ENCODE measurements at regions not wholly inside any gene's neighbourhood (a gene's known extent, or its start where the extent isn't known, plus 50 kb on each side); places are given as distances from the start of the nearest gene placed in this dataset.

DNA sequence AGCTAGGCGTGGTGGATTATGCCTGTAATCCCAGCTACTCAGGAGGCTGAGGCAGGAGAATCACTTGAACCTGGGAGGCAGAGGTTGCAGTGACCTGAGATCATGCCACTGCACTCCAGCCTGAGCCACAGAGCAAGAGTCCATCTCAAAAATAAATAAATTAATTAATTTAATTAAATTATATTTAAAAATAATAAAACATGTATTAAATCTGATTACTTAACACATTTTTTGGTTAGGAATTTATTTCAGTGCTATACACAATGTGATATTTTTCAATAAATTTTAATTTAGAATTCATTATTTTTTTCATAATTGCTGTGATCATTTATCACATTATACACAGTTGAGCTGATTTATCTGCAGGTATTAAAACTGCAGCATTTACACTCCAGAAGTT is 1101.5 kb upstream of the MIR17HG start:
- H3K9me3 Mint-ChIP-seq (ENCODE audit: unreplicated experiment): no peaks in the 10 kb centered on the region
- DNase-seq (ENCODE audit: low spot score): no peak
- H3K27me3 Mint-ChIP-seq (ENCODE audit: unreplicated experiment): peaks cover 2% of the 10 kb centered on the region
- H3K4me3 Mint-ChIP-seq (ENCODE audit: unreplicated experiment): no peak overlapping the region
- H3K36me3 Mint-ChIP-seq (ENCODE audit: low read depth, unreplicated experiment): no peaks in the 10 kb centered on the region
- no peak overlapping the region for H3K27ac Mint-ChIP-seq (ENCODE audit: unreplicated experiment)
- TF ChIP-seq CTCF (IDR thresholded peaks at IDR 0.05; ENCODE audit: unreplicated experiment): no peak
- no peaks in the 10 kb centered on the region for H3K4me1 Mint-ChIP-seq (ENCODE audit: unreplicated experiment)

DNA sequence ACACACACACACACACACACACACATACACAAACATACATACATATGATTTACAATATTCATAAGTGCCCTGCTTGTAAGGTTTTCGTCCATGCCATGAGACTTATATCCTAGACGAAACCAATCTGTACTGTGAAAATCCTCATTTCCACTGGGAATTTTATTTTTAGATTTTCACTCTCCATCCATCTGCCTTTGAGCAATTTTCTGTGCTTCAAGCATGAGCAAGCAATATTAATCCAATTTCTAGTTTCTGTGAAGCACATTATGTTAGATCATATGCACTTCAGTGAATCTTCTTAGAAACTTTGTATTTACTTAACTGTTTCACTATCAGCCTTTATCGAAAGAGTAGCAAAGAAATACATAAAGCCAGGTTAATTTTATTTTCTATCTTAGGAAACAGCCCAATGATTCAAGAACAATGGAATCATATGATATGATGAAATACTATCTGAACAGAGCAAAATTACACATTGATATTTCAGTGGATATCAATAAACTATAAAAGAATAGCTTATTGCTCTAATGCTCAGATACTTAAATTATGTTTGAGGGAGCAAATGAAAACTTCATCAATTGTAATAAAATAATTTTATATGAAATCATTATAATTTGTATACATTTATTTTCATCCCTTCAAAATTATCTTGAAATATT is 1100.7 kb upstream of the MIR17HG start:
- Mint-ChIP-seq H3K4me1 (ENCODE audit: unreplicated experiment) (no peaks in the 10 kb centered on the region), H3K9me3 (ENCODE audit: unreplicated experiment) (no peaks in the 10 kb centered on the region), H3K36me3 (ENCODE audit: low read depth, unreplicated experiment) (no peaks in the 10 kb centered on the region), H3K27me3 (ENCODE audit: unreplicated experiment) (peaks cover 2% of the 10 kb centered on the region), H3K4me3 (ENCODE audit: unreplicated experiment) (no peak overlapping the region), H3K27ac (ENCODE audit: unreplicated experiment) (no peak overlapping the region)
- no peak for TF ChIP-seq CTCF (IDR thresholded peaks at IDR 0.05; ENCODE audit: unreplicated experiment)
- DNase-seq (ENCODE audit: low spot score): no peak

- Mint-ChIP-seq H3K36me3 (ENCODE audit: low read depth, unreplicated experiment) (no peaks in the 10 kb centered on the region), H3K4me1 (ENCODE audit: unreplicated experiment) (no peaks in the 10 kb centered on the region), H3K27ac (ENCODE audit: unreplicated experiment) (no peak overlapping the region), H3K27me3 (ENCODE audit: unreplicated experiment) (peaks cover 2% of the 10 kb centered on the region), H3K4me3 (ENCODE audit: unreplicated experiment) (no peak overlapping the region), H3K9me3 (ENCODE audit: unreplicated experiment) (no peaks in the 10 kb centered on the region)
- no peak for TF ChIP-seq CTCF (IDR thresholded peaks at IDR 0.05; ENCODE audit: unreplicated experiment)
- no peak for DNase-seq (ENCODE audit: low spot score)
Measured at GRCh38 chr13:90253806-90254205, 1093.7 kb upstream of the MIR17HG start.

GRCh38 chr13:90254437-90254836 is 1093.0 kb upstream of the MIR17HG start:
- no peaks in the 10 kb centered on the region for H3K36me3 Mint-ChIP-seq (ENCODE audit: low read depth, unreplicated experiment)

More at GRCh38 chr13:90254437-90254836, 1093.0 kb upstream of the MIR17HG start:
- H3K27ac Mint-ChIP-seq (ENCODE audit: unreplicated experiment): no peak overlapping the region
- no peak overlapping the region for H3K4me3 Mint-ChIP-seq (ENCODE audit: unreplicated experiment)
- H3K4me1 Mint-ChIP-seq (ENCODE audit: unreplicated experiment): no peaks in the 10 kb centered on the region
- TF ChIP-seq CTCF (IDR thresholded peaks at IDR 0.05; ENCODE audit: unreplicated experiment): no peak
- no peaks in the 10 kb centered on the region for H3K9me3 Mint-ChIP-seq (ENCODE audit: unreplicated experiment)
- H3K27me3 Mint-ChIP-seq (ENCODE audit: unreplicated experiment): peaks cover 1% of the 10 kb centered on the region
- DNase-seq (ENCODE audit: low spot score): no peak
